Neural cell (in vitro differentiated cells): ENCODE measurements at regions not wholly inside any gene's neighbourhood (a gene's known extent, or its start where the extent isn't known, plus 50 kb on each side); places are given as distances from the start of the nearest gene placed in this dataset.

Source experiments
- H2AFZ ChIP-seq: fragments of 200-600, 300-800 bp; sonication (generic), shearing (Covaris generic); 2 replicates; pipeline ENCODE4 v1.6.0; 2014; ENCODE audit warnings: low read depth, mild to moderate bottlenecking, antibody characterized with exemption, low read length, moderate library complexity
- H3F3A ChIP-seq: fragments of 200-600 bp; shearing (Covaris generic); 2 replicates; pipeline ENCODE4 v1.6.1; 2016; ENCODE audit warnings: mild to moderate bottlenecking, moderate library complexity, mixed read lengths, antibody characterized with exemption, low read length; ENCODE audit not compliant: insufficient read depth, poor library complexity, severe bottlenecking
- H3K27ac ChIP-seq: fragments of 200-600, 300-800 bp; sonication (generic), shearing (Covaris generic); 2 replicates; pipeline ENCODE4 v1.5.1; 2014; ENCODE audit warnings: mild to moderate bottlenecking, low read length, moderate library complexity
- H3K27me3 ChIP-seq: fragments of 300-800, 200-600 bp; sonication (generic), shearing (Covaris generic); 2 replicates; pipeline ENCODE4 v1.6.0; 2014; ENCODE audit warnings: mild to moderate bottlenecking, low read depth, low read length, moderate library complexity; ENCODE audit not compliant: insufficient read depth
- H3K36me3 ChIP-seq: fragments of 300-800, 200-600 bp; sonication (generic), shearing (Covaris generic); 2 replicates; pipeline ENCODE4 v1.5.1; 2014; ENCODE audit warnings: mild to moderate bottlenecking, antibody characterized with exemption, low read length, moderate library complexity; ENCODE audit not compliant: insufficient read depth
- H3K4me2 ChIP-seq: fragments of 300-800, 200-600 bp; sonication (generic), shearing (Covaris generic); 2 replicates; pipeline ENCODE4 v1.6.0; 2014; ENCODE audit warnings: mild to moderate bottlenecking, low read length
- H3K4me3 ChIP-seq: fragments of 300-800, 200-600 bp; sonication (generic), shearing (Covaris generic); 2 replicates; pipeline ENCODE4 v1.5.1; 2014; ENCODE audit warnings: mild to moderate bottlenecking, low read length, moderate library complexity
- H3K79me2 ChIP-seq: fragments of 200-600 bp; shearing (Covaris generic); replicated peaks from 2 replicates; pipeline ENCODE4 v1.6.0; 2014; ENCODE audit warnings: mild to moderate bottlenecking, low read length, moderate library complexity; ENCODE audit not compliant: insufficient read depth
- H3K9ac ChIP-seq: fragments of 300-800, 200-600 bp; sonication (generic), shearing (Covaris generic); 2 replicates; pipeline ENCODE4 v1.6.1; 2016; ENCODE audit warnings: mild to moderate bottlenecking, low read length, mixed read lengths
- H3K9me2 ChIP-seq: fragments of 200-600 bp; shearing (Covaris generic); 2 replicates; pipeline ENCODE4 v1.6.1; 2016; ENCODE audit warnings: mild to moderate bottlenecking, low read length, mixed read lengths; ENCODE audit not compliant: insufficient read depth
- H3K9me3 ChIP-seq: fragments of 200-600, 300-800 bp; sonication (generic), shearing (Covaris generic); 2 replicates; pipeline ENCODE4 v1.6.1; 2016; ENCODE audit warnings: mild to moderate bottlenecking, mixed run types, low read length, moderate library complexity, mixed read lengths
- H4K20me1 ChIP-seq: fragments of 200-600 bp; shearing (Covaris generic); 2 replicates; pipeline ENCODE4 v1.6.1; 2016; ENCODE audit warnings: mild to moderate bottlenecking, mixed run types; ENCODE audit not compliant: insufficient read depth
- CTCF ChIP-seq: fragments of 450-650 bp; IDR thresholded peaks from 2 replicates; pipeline ENCODE4 v1.5.1; 2014; ENCODE audit warnings: antibody characterized with exemption, mild to moderate bottlenecking, moderate library complexity; ENCODE audit not compliant: poor library complexity, severe bottlenecking
- EP300 ChIP-seq: fragments of 450-650 bp; conservative IDR thresholded peaks from 2 replicates; pipeline ENCODE4 v1.6.1; 2014; ENCODE audit warnings: antibody characterized with exemption, mild to moderate bottlenecking, moderate library complexity; ENCODE audit not compliant: poor library complexity, severe bottlenecking
- EZH2 ChIP-seq: fragments of 200-600, 300-800 bp; shearing (Covaris generic), sonication (generic); IDR thresholded peaks from 2 replicates; pipeline ENCODE4 v1.6.1; 2014; ENCODE audit warnings: antibody characterized with exemption, low read length, borderline replicate concordance, mild to moderate bottlenecking; ENCODE audit not compliant: insufficient read depth, poor library complexity, severe bottlenecking
- MXI1 ChIP-seq: fragments of 450-650 bp; conservative IDR thresholded peaks from 2 replicates; pipeline ENCODE4 v1.6.1; 2014; ENCODE audit warnings: antibody characterized with exemption, mild to moderate bottlenecking; ENCODE audit not compliant: poor library complexity, severe bottlenecking
- POLR2AphosphoS5 ChIP-seq: IDR thresholded peaks from 2 replicates; pipeline ENCODE4 v1.6.1; 2012
- RAD21 ChIP-seq: fragments of 450-650 bp; conservative IDR thresholded peaks from 2 replicates; pipeline ENCODE4 v1.6.1; 2014; ENCODE audit warnings: antibody characterized with exemption, mild to moderate bottlenecking, moderate library complexity
- REST ChIP-seq: IDR thresholded peaks from 2 replicates; pipeline ENCODE4 v1.6.1; 2012; ENCODE audit warnings: borderline replicate concordance
- SMC3 ChIP-seq: fragments of 450-650 bp; conservative IDR thresholded peaks from 2 replicates; pipeline ENCODE4 v1.6.1; 2014; ENCODE audit warnings: antibody characterized with exemption, mild to moderate bottlenecking, moderate library complexity; ENCODE audit not compliant: poor library complexity
- TAF1 ChIP-seq: IDR thresholded peaks from 2 replicates; pipeline ENCODE4 v1.6.1; 2012; ENCODE audit warnings: low read depth

GRCh38 chr1:192010406-192010805, 147.9 kb upstream of the RGS18 start:
- Histone ChIP-seq H3K9me3 (no peaks in the 10 kb centered on the region), H3K27ac (no peak overlapping the region), H3K36me3 (no peaks in the 10 kb centered on the region), H3K9me2 (no peaks in the 10 kb centered on the region), H3K4me2 (no peak overlapping the region), H3K79me2 (no peaks in the 10 kb centered on the region), H4K20me1 (no peaks in the 10 kb centered on the region), H3K4me3 (no peak overlapping the region), H3F3A (no peaks in the 10 kb centered on the region), H2AFZ (no peak overlapping the region), H3K27me3 (no peaks in the 10 kb centered on the region), H3K9ac (no peak overlapping the region)
- no peak for TF ChIP-seq MXI1
- TF ChIP-seq POLR2AphosphoS5, result no peak
- TF ChIP-seq SMC3, result no peak
- no peak for TF ChIP-seq TAF1
- TF ChIP-seq RAD21, result no peak
- no peak for TF ChIP-seq REST
- TF ChIP-seq CTCF, result no peak
- no peak for TF ChIP-seq EP300
- no peak for TF ChIP-seq EZH2

GRCh38 chr1:192011525-192011924, 146.7 kb upstream of the RGS18 start:
- H3K36me3 ChIP-seq, result no peaks in the 10 kb centered on the region
- no peaks in the 10 kb centered on the region for H3K9me2 ChIP-seq
- no peaks in the 10 kb centered on the region for H3K79me2 ChIP-seq
- no peak overlapping the region for H3K4me3 ChIP-seq
- TF ChIP-seq TAF1, result no peak
- no peak for TF ChIP-seq EP300
- TF ChIP-seq EZH2, result no peak
- TF ChIP-seq REST, result no peak
- no peak for TF ChIP-seq MXI1
- no peak for TF ChIP-seq POLR2AphosphoS5
- no peak for TF ChIP-seq CTCF
- no peak for TF ChIP-seq RAD21
- no peak for TF ChIP-seq SMC3
- no peaks in the 10 kb centered on the region for H3F3A ChIP-seq
- H3K27ac ChIP-seq, result no peak overlapping the region
- H3K4me2 ChIP-seq, result no peak overlapping the region
- H2AFZ ChIP-seq, result no peak overlapping the region
- H3K9ac ChIP-seq, result no peak overlapping the region
- H3K9me3 ChIP-seq, result no peaks in the 10 kb centered on the region
- H4K20me1 ChIP-seq, result no peaks in the 10 kb centered on the region
- H3K27me3 ChIP-seq, result no peaks in the 10 kb centered on the region
